ENCODE measurements at regions not wholly inside any gene's neighbourhood (a gene's known extent, or its start where the extent isn't known, plus 50 kb on each side); places are given as distances from the start of the nearest gene placed in this dataset.

DNA sequence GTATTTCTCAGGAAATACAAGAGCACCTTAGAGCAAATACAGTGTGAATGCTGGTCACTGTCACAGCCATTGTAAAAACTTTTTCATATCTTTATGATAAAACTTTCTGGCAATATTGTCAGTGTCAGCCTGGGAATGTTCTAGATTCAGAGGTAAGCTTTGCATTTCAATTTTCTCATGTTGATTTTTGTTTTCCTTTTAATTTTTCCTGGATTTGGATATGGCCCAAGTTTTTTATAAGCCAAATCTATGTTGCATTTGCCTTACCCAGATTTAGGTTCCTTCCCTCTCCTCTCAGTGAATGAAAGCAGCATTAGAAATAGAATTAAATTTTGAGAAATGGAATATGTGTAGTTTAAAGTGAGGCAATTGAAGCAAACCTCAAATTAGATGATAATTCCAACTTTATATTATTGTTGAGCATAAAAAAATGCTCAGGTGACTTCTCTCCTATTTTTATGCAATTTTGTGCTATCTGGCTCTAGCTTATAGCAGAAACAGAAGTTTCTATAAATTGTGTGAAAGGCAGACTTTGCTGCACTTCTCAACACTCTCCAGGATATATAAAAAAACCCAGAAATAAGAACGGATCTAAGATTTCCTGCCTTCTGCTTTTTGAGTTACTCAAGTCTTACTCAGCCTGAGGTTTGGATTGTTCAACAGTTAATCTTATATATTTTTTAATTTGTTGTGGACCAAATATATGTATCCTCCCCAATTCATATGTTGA lies 368.2 kb upstream of the PRICKLE1 start:
- H3K4me3 ChIP-seq (ENCODE audit: low read length) = no peak overlapping the region
- no peak for DNase-seq (ENCODE audit: low read depth, low spot score)

DNA sequence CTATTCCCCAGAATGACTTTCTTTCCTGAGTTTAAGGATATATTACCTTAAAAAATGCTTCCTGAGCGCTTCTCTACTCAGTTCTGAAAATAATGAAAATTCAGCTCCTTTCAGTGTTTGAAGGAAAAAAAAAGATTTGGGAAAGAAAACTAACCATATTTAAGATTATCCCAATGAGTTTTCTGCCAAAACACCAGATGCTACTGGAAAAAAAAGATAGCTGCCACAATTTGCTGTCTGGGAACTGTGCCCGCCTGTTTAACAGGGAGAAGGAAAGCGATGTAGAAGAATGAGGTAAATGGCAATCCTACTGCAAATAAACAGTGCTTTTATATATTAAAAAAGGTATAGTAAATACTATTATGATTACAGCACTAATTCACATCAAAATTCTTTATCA lies 367.6 kb upstream of the PRICKLE1 start:
- H3K4me3 ChIP-seq (ENCODE audit: low read length) = no peak overlapping the region
- DNase-seq (ENCODE audit: low read depth, low spot score) = no peak

DNA sequence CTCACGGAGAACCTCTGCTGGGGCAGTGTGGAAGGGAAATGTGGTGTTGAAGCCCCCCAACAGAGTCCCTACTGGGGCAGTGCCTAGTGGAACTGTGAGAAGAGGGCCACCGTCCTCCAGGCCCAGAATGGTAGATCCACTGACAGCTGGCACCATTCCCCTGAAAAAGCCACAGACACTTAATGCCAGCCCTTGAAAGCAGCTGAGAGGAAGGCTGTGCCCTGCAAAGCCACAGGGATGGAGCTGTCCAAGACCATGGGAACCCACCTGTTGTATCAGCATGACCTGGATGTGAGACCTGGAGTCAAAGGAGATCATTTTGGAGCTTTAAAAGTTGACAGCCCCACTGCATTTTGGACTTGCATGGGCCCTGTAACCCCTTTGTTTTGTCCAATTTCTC lies 363.5 kb upstream of the PRICKLE1 start:
- DNase-seq (ENCODE audit: low read depth, low spot score) = no peak

DNA sequence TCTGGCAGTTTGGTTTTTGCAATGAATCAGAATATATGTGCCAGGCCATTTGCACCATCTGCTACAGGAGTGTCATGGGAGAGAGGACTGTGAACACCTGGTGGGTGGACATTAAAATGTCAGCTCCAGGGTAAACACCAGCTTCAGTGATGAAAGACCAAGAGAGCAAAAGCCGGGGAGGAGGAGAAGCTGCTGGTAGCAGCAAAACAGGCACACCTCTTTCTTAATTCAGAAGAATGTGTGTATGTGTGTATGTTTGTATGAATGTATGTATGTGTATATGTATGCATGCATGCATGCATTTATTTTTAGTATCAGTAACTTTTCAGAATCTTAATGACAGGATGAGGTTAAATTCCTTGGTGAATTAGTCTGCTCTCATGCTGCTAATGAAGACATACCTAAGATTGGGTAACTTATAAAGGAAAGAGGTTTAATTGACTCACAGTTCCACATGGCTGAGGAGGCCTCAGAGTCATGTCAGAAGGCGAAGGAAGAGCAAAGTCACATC lies 357.4 kb upstream of the PRICKLE1 start:
- no peak for DNase-seq (ENCODE audit: low read depth, low spot score)
- H3K4me3 ChIP-seq (ENCODE audit: low read length) = no peak overlapping the region

More for the DNA sequence above, 363.5 kb upstream of the PRICKLE1 start:
- H3K4me3 ChIP-seq (ENCODE audit: low read length) = no peak overlapping the region

DNA sequence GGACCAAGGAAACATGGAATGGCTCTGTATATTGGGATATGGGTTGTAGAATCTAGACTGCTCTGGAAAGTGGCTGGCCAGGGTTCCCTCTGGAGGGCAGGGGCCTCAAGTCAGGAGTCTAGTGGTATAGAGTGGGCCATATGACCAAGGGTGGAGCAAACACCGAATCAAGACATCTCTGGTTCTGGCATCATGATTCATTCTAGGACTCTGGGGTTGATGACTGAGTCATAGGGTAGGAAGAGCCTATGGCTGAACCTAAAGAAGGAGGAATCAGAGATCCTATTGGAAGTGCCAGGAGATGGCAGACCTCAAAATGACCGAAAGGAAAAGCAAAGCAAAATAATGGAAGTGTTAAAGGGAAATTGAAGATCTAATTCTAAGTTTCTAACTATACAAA lies 356.4 kb upstream of the PRICKLE1 start:
- DNase-seq (ENCODE audit: low read depth, low spot score) = no peak
- no peak overlapping the region for H3K4me3 ChIP-seq (ENCODE audit: low read length)

- H3K4me3 ChIP-seq (ENCODE audit: low read length) = no peak overlapping the region
- no peak for DNase-seq (ENCODE audit: low read depth, low spot score)
These were observed 355.0 kb upstream of the PRICKLE1 start for GRCh38 chr12:42944516-42944915.

DNA sequence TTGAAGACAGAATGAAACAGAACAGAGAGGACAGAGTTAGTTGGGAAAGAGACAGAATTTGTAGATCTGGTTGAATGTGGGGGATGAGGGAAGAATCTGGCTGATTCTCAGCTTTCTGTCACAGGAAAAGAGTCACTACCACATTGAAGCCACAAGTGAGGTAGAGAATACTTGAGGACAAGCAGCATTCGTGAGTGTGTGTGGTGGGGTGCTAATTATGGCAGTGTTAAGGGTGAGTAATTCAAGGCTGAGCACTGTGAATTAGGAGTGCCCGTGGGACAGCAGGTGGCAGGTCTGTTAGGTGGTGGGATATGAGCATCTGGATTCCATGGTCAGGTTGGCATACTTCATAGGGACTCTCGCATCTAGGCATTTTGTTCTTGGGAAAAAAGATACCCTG lies 347.4 kb upstream of the PRICKLE1 start:
- no peak overlapping the region for H3K4me3 ChIP-seq (ENCODE audit: low read length)
- no peak for DNase-seq (ENCODE audit: low read depth, low spot score)

GRCh38 chr12:42936260-42936659 lies 346.7 kb upstream of the PRICKLE1 start:
- no peak overlapping the region for H3K4me3 ChIP-seq (ENCODE audit: low read length)
- no peak for DNase-seq (ENCODE audit: low read depth, low spot score)

- no peak for DNase-seq (ENCODE audit: low read depth, low spot score)
- H3K4me3 ChIP-seq (ENCODE audit: low read length) = no peak overlapping the region
These were observed 346.2 kb upstream of the PRICKLE1 start for GRCh38 chr12:42935756-42936155.

GRCh38 chr12:42935090-42935489 lies 345.5 kb upstream of the PRICKLE1 start:
- H3K4me3 ChIP-seq (ENCODE audit: low read length) = no peak overlapping the region
- no peak for DNase-seq (ENCODE audit: low read depth, low spot score)

DNA sequence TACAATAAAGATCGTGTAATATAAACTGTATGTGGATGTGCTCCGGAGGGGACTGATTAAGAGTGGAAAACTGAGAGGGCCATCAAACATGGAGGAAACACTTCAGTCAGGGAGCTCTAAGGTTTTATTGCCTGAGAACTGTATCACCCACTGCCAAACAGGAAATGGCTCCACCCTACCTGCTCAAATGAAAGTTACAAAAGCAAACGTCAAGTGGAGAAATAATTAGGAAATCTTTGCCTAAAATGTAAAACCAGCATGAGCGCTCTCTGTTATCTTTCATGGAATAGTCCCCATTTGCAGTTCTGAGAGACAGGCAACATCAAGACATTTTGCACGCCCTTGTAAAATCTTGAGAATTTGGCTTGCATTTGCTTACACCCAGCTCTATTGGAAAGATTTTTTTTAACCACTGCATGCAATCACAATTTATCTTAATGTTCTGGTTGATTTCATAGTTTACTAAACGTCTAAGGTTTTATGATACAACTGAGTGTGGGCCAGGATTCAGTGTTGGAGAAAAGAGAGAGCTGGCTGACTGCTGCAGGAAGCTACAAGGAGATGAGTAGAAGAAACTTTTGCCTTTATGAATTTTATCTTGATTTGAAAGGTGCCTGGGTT lies 344.0 kb upstream of the PRICKLE1 start:
- DNase-seq (ENCODE audit: low read depth, low spot score) = no peak
- H3K4me3 ChIP-seq (ENCODE audit: low read length) = no peak overlapping the region

- DNase-seq (ENCODE audit: low read depth, low spot score) = no peak
- H3K4me3 ChIP-seq (ENCODE audit: low read length) = no peak overlapping the region
These were observed 343.4 kb upstream of the PRICKLE1 start for GRCh38 chr12:42932936-42933335.

DNA sequence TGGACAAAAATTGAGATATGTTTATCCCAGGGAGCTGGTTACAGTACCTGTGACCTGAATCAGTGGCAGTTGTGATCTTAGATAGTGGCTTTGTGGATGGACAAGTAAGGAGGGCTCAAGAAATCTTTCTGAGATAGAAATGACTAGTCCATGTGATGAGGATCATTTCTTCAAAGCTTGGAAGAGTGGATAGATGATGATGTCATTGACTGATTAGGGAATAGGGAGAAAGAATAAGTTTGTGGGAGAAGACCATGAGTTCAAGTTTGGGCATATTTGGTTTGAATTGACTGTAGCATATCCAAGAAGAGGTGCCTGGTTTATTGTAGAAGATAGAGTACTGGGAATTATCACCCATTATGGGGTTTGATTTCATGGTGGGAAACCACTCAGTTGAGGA lies 336.7 kb upstream of the PRICKLE1 start:
- DNase-seq (ENCODE audit: low read depth, low spot score) = no peak

GRCh38 chr12:42924482-42924881 lies 334.9 kb upstream of the PRICKLE1 start:
- DNase-seq (ENCODE audit: low read depth, low spot score) = no peak
- no peak overlapping the region for H3K4me3 ChIP-seq (ENCODE audit: low read length)

More for the DNA sequence above, 336.7 kb upstream of the PRICKLE1 start:
- no peak overlapping the region for H3K4me3 ChIP-seq (ENCODE audit: low read length)

DNA sequence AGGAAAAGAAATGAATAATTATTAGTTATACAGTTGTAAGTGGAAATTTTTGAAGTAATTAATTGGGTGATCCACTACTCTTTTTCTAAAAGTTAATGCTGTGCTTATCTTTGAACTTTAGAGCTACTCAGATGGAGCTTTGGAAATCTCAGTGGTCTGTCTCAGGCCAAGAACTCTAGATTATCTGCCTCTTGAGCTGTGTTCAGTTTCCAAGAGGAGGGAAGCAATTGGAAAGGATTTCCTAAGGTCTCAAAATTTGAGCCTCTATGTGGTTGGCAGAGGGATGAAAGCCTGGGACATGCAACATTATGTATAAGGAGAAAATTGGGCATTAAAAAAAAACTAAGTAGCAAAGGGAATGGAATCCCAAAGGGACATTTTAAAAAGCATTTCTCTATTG lies 334.0 kb upstream of the PRICKLE1 start:
- DNase-seq (ENCODE audit: low read depth, low spot score) = no peak
- no peak overlapping the region for H3K4me3 ChIP-seq (ENCODE audit: low read length)

DNA sequence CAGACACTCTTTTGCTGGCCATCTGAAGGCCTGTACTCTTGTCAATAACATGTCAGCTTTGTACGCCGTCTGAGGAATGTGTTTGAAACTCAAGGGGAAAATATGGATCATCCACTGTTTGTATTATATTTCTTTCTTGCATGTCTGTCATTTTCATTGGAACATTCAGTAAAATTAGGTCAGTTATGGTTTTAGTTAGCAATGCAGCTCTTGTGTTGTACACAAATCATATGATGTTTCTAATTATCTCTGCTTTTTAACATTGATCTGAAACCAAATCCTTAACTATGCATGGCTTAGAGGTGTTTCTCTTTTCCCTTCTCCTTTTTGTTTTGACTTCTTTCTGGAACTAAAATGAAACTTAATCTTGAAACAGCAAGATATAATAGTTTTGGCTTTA lies 333.6 kb upstream of the PRICKLE1 start:
- H3K4me3 ChIP-seq (ENCODE audit: low read length) = no peak overlapping the region
- DNase-seq (ENCODE audit: low read depth, low spot score) = no peak

DNA sequence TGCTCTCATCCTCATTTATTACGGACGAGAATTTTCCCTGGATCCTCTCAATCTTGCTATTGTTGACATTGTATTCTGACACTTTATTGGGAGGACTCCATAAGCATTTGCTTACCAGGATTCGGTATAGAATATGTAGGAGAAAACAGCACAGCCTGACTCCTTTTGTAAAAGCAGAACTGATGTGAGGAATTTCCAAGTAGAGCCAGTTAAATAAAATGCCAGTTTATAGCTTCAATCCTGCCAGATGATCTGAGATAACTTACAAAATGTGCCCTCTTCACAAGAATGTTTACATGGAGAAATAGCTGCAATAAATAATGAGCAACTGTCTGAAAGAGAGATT lies 332.9 kb upstream of the PRICKLE1 start:
- no peak for DNase-seq (ENCODE audit: low read depth, low spot score)
- H3K4me3 ChIP-seq (ENCODE audit: low read length) = no peak overlapping the region

DNA sequence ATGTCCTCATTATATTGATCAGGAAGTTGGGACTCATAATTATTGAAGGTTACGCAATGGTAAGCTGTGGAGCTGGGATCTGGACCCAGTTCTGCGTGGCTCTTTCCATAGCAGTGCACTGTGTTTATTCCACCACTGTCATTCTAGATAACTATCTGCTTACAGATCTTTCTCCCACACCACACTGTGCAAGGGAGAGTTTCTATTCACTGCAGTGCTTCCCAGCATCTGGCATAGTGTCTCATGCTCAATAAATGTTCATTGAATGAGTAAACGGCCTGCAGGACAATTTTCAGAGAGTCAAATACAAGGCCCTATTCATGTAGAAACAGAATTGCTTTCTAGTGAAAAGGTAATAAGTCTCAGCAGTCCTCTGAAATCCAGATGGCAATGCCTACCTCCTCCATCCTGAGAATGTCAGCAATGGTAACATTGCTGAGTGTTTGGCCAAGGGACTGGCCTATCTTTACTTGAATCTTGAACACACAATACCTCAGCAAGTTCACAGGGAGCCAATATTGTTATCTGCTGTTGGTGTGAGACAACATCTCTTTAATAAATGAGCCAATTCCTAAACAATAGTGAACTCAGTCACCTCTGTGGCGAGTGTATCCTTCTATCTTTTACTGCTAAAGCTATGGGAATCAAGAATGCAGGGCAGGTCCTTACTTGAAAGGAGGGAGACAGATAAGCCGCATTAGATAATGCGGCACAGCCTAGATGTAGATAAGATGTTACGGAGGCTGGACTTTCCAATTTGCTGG lies 332.4 kb upstream of the PRICKLE1 start:
- no peak overlapping the region for H3K4me3 ChIP-seq (ENCODE audit: low read length)
- no peak for DNase-seq (ENCODE audit: low read depth, low spot score)

- no peak overlapping the region for H3K4me3 ChIP-seq (ENCODE audit: low read length)
- no peak for DNase-seq (ENCODE audit: low read depth, low spot score)
These were observed 330.1 kb upstream of the PRICKLE1 start for GRCh38 chr12:42919691-42920090.

DNA sequence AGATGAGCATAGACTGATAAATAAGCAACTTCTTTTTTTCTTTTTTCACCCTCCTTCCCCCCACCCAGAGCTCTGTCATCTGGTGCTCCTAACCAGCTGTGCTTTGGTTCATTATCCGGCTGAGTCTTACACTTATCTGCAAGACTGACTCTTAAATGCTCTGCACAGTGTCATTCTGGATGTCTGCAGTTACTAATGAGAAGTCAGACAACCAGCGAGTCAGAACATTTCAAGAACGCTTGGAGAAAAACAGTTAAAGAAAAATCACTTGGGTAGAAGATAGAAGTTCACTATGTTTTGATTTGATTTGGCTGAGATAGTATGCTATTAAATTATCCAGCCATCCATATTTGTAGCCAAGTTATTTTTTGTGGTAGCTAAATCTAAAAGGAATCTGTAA lies 328.9 kb upstream of the PRICKLE1 start:
- no peak for DNase-seq (ENCODE audit: low read depth, low spot score)
- H3K4me3 ChIP-seq (ENCODE audit: low read length) = no peak overlapping the region
